22Rv1 (cell line): ENCODE measurements at regions not wholly inside any gene's neighbourhood (a gene's known extent, or its start where the extent isn't known, plus 50 kb on each side); places are given as distances from the start of the nearest gene placed in this dataset.

Experiments used
- H3K27ac ChIP-seq: fragments of 450-650 bp; 2 replicates; pipeline ENCODE4 v1.5.1; 2017
- CTCF ChIP-seq: fragments of 450-650 bp; IDR thresholded peaks from 2 replicates; pipeline ENCODE4 v1.5.1; 2017; ENCODE audit warnings: mild to moderate bottlenecking
- ZFX ChIP-seq: fragments of 450-650 bp; IDR thresholded peaks from 2 replicates; pipeline ENCODE4 v1.6.1; 2017; ENCODE audit warnings: antibody characterized with exemption, borderline replicate concordance

DNA sequence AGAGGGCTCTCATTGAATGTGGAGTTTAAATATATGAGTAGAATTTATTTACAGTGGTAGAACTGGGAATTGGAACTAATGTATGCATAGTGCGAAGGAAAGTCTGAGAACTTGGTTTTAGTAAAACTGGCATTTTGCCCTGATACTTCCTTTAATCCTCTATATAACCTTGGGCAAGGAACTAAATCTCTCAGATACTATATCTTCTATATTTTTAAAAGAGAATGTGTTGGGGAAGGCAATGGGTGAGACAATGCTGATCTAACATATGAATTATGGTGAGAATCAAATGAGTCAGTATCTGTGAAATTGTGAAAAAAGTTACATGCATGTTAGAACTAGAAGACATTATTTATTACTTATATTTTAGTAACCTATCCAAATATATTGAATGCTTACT lies 2109.4 kb upstream of the PIK3C3 start:
- TF ChIP-seq ZFX (no peak), CTCF (no peak)
- H3K27ac ChIP-seq = no peak overlapping the region

DNA sequence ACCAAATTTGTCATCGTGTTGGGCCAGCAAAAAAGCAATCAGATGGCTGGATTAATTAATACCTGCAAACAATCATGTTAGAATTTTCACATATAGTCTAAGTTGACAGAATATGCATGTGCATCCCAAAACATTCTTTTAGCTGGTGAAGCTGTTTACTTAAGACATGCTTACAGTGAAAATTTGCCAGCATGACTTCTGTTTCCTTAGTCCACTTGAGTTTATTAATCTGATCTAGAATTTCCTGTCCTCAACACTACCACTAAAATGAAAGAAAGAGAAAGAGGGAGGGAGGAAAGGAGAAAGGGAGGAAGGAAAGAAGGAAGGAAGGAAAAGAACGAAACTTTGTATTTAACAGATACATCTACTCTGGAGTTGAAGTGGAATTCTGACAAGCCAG lies 2109.9 kb upstream of the PIK3C3 start:
- TF ChIP-seq CTCF (no peak), ZFX (no peak)

GRCh38 chr18:39843546-39843945 lies 2111.5 kb upstream of the PIK3C3 start:
- H3K27ac ChIP-seq = no peak overlapping the region
- TF ChIP-seq CTCF = no peak
- TF ChIP-seq ZFX = no peak

More for the DNA sequence above, 2109.9 kb upstream of the PIK3C3 start:
- H3K27ac ChIP-seq = no peak overlapping the region

- TF ChIP-seq ZFX (no peak), CTCF (no peak)
- no peak overlapping the region for H3K27ac ChIP-seq
Observed at GRCh38 chr18:39842366-39842914, 2112.6 kb upstream of the PIK3C3 start.

DNA sequence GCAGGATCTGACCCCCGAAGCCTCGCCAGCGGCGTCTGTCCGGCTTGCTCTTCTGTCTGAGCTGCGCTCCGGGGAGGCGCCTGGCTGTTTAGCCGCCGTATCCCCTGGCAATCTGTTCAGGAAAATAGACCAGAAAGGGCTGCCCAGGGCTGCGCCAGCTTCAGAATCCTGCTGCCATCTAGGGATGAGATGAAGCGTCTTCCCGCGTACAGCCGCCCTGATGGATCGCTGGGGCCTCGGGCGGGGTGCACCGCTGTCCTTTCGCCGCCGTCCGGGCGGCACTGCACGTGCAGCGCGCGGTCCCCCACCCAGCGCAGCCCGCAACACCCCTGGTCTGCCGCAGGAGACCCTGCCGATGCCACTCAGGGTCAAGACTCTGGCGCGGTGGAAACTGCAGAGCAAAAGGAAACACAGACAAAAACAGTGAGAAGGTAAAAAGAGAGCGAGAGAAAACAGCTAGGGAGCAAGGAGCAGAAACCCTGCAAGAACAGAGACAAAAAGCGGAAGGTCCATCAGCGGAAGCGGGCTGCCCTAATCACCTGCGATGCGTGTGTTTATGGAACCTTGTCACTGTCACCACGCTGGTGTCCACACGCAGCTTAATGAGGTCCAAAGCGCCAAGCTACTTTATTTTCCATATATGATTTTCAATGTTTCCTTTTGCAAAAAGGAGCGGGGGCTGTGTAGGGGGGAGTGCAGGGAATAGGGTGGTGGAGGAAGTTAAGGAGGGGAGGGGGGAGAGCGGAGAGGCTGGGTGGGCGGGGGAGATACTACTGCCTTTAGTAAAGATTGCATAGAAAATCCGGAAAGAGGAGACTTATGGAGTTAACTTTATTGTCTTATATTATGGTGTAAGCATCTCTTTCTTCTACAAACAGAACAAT lies 2113.3 kb upstream of the PIK3C3 start:
- TF ChIP-seq CTCF (peak; percentile 76), ZFX (no peak)
- no peak overlapping the region for H3K27ac ChIP-seq

DNA sequence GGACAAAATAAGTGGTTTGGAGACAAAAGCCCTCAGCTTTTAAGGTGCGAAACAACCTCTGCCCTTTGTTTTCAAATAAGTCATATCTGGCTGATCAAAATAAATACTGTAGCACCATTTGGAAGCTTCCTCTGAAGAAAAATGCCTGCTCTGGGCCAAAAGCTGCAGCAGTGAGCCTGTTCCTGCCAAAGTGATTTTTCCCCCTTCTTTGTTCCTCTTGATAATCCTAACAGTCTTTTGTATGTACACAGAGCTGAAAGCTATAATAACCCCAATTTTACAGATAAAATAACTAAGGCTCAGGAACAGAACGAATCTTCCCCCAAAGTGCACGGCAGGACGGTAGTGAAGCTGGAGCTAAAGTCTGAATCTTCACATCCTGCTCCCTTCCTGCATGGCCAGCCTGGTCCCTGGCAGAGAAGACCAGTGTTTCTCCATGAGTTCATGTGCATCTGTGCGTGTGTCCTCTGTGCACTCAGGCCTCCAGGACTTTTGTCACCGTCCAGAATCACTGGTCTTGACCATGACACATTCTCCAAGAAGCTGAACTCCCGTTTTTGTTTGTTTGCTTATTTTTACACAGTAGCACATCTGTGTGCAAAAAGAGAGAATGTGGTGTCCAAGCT lies 2114.1 kb upstream of the PIK3C3 start:
- H3K27ac ChIP-seq = no peak overlapping the region
- TF ChIP-seq CTCF (no peak), ZFX (no peak)

DNA sequence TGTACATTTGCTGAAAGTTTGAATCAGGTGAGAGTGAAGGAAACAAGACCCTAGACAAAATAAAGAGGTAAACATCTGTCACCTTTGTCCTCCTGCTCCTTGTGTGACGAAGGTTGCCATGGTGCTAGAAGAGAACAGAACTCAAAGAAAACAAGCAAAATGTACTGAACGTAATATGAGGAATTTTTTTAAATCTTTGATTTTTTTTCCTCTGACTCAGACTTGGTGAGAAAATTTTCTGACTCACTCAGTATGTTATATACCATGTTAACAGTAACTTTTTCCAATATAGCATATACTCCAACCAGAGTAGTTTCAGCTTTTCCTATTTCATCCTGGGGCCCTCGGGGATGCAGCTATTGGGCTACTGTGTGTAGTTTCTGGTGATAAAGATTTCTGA lies 2114.6 kb upstream of the PIK3C3 start:
- no peak overlapping the region for H3K27ac ChIP-seq
- TF ChIP-seq CTCF (no peak), ZFX (no peak)
